MM.1S (cell line): ENCODE measurements at regions not wholly inside any gene's neighbourhood (a gene's known extent, or its start where the extent isn't known, plus 50 kb on each side); places are given as distances from the start of the nearest gene placed in this dataset.
"Not testable (repeated sequence)": the region's sequence is repeated elsewhere in the genome, so short reads cannot be mapped to it uniquely, and the experiment has no call there.

Experiments
- DNase-seq: peaks from one replicate; pipeline ENCODE4 v3.0.0-alpha.2; 2015
- H2AFZ ChIP-seq: fragments of 300-600 bp; sonication (generic); 2 replicates; pipeline ENCODE4 v1.6.0; 2016; ENCODE audit warnings: antibody characterized with exemption, low read length
- H3F3A ChIP-seq: fragments of 300-600 bp; sonication (generic); 2 replicates; pipeline ENCODE4 v1.6.1; 2016; ENCODE audit warnings: mild to moderate bottlenecking, antibody characterized with exemption, low read length, moderate library complexity, mixed read lengths; ENCODE audit not compliant: insufficient read depth
- H3K27ac ChIP-seq: fragments of 300-600 bp; sonication (generic); 2 replicates; pipeline ENCODE4 v1.5.1; 2016; ENCODE audit warnings: mild to moderate bottlenecking, low read length
- H3K27me3 ChIP-seq: fragments of 300-600 bp; sonication (generic); replicated peaks from 2 replicates; pipeline ENCODE4 v1.6.0; 2016; ENCODE audit warnings: low read length; ENCODE audit not compliant: insufficient read depth
- H3K36me3 ChIP-seq: fragments of 300-600 bp; sonication (generic); replicated peaks from 2 replicates; pipeline ENCODE4 v1.6.1; 2016; ENCODE audit warnings: mild to moderate bottlenecking, low read length, mixed read lengths; ENCODE audit not compliant: insufficient read depth
- H3K4me1 ChIP-seq: fragments of 300-600 bp; sonication (generic); 2 replicates; pipeline ENCODE4 v1.6.1; 2016; ENCODE audit warnings: low read length, mixed read lengths
- H3K4me2 ChIP-seq: fragments of 300-600 bp; sonication (generic); 2 replicates; pipeline ENCODE4 v1.6.0; 2016; ENCODE audit warnings: low read depth, low read length
- H3K4me3 ChIP-seq: fragments of 300-600 bp; sonication (generic); 2 replicates; pipeline ENCODE4 v1.5.1; 2016; ENCODE audit warnings: low read length, mixed read lengths
- H3K79me2 ChIP-seq: fragments of 300-600 bp; sonication (generic); 2 replicates; pipeline ENCODE4 v1.6.1; 2016; ENCODE audit warnings: mixed run types, low read length, mixed read lengths
- H3K9ac ChIP-seq: fragments of 300-600 bp; sonication (generic); 2 replicates; pipeline ENCODE4 v1.6.1; 2016; ENCODE audit warnings: low read length, mixed read lengths
- H3K9me2 ChIP-seq: fragments of 300-600 bp; sonication (generic); replicated peaks from 2 replicates; pipeline ENCODE4 v1.6.1; 2016; ENCODE audit warnings: mild to moderate bottlenecking, low read length, mixed read lengths; ENCODE audit not compliant: insufficient read depth
- H3K9me3 ChIP-seq: fragments of 300-600 bp; sonication (generic); replicated peaks from 2 replicates; pipeline ENCODE4 v1.6.1; 2016; ENCODE audit warnings: mild to moderate bottlenecking, low read length, mixed read lengths; ENCODE audit not compliant: insufficient read depth
- H4K20me1 ChIP-seq: fragments of 300-600 bp; sonication (generic); 2 replicates; pipeline ENCODE4 v1.6.1; 2016; ENCODE audit warnings: mild to moderate bottlenecking, low read length, moderate library complexity, mixed read lengths; ENCODE audit not compliant: insufficient read depth
- EZH2 ChIP-seq: fragments of 300-600 bp; sonication (generic); optimal IDR thresholded peaks from 2 replicates; pipeline ENCODE3; 2017; ENCODE audit warnings: low read depth, mild to moderate bottlenecking, antibody characterized with exemption, low read length, mixed read lengths
- EZH2phosphoT487 ChIP-seq: fragments of 300-600 bp; sonication (generic); IDR thresholded peaks from 2 replicates; pipeline ENCODE4 v1.6.1; 2018; ENCODE audit warnings: antibody characterized with exemption, low read length
- TF ChIP-seq, protein P1 (sequence below): fragments of 300-600 bp; sonication (generic); IDR thresholded peaks from 2 replicates; pipeline ENCODE4 v1.5.1; 2016; ENCODE audit warnings: antibody characterized with exemption, low read length, mixed read lengths

- H3K4me3 ChIP-seq: no peak overlapping the region
- H3K27ac ChIP-seq: no peak overlapping the region
- no peak overlapping the region for H2AFZ ChIP-seq
- H3K36me3 ChIP-seq: no peaks in the 10 kb centered on the region
- H3F3A ChIP-seq: no peaks in the 10 kb centered on the region
- no peaks in the 10 kb centered on the region for H3K4me1 ChIP-seq
- no peaks in the 10 kb centered on the region for H3K27me3 ChIP-seq
- H3K4me2 ChIP-seq: no peak overlapping the region
- no peaks in the 10 kb centered on the region for H3K9me2 ChIP-seq
- no peak for DNase-seq
- no peaks in the 10 kb centered on the region for H4K20me1 ChIP-seq
- no peaks in the 10 kb centered on the region for H3K79me2 ChIP-seq
- H3K9ac ChIP-seq: no peak overlapping the region
- TF ChIP-seq, protein P1, sequence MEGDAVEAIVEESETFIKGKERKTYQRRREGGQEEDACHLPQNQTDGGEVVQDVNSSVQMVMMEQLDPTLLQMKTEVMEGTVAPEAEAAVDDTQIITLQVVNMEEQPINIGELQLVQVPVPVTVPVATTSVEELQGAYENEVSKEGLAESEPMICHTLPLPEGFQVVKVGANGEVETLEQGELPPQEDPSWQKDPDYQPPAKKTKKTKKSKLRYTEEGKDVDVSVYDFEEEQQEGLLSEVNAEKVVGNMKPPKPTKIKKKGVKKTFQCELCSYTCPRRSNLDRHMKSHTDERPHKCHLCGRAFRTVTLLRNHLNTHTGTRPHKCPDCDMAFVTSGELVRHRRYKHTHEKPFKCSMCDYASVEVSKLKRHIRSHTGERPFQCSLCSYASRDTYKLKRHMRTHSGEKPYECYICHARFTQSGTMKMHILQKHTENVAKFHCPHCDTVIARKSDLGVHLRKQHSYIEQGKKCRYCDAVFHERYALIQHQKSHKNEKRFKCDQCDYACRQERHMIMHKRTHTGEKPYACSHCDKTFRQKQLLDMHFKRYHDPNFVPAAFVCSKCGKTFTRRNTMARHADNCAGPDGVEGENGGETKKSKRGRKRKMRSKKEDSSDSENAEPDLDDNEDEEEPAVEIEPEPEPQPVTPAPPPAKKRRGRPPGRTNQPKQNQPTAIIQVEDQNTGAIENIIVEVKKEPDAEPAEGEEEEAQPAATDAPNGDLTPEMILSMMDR: no peak
- TF ChIP-seq EZH2phosphoT487 (no peak), EZH2 (no peak)
- no peaks in the 10 kb centered on the region for H3K9me3 ChIP-seq
Observed at GRCh38 chr11:89583580-89583979, 92.4 kb upstream of the NOX4 start.

DNA sequence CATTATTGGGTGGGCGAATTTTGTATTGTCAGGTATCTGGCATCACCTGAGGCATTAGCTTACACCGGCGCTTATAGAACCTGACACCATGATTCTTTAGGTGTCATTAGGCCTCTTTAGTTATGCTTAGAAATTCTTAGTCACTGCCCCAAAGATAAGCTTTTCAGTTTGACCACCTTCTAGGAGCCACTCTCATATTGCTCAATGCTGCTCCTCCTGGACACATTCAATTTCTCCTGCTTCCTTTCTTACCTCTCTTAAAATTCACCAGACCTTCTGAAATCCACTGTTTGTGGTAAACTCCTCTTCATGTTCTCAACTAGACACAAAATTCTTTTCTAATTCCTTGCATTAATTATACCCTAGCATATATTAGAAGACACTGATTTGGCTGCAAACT is 93.9 kb upstream of the NOX4 start:
- not testable (repeated sequence) for H3K9me3 ChIP-seq, H3K27ac ChIP-seq, H3K9ac ChIP-seq, H2AFZ ChIP-seq, H3K36me3 ChIP-seq, H3K4me2 ChIP-seq, H3K9me2 ChIP-seq, H3K79me2 ChIP-seq, DNase-seq, H3K4me3 ChIP-seq, H4K20me1 ChIP-seq, H3K4me1 ChIP-seq, H3F3A ChIP-seq, H3K27me3 ChIP-seq

GRCh38 chr11:89585471-89585870 is 94.3 kb upstream of the NOX4 start:
- H3K27me3 ChIP-seq, H3K9me3 ChIP-seq, DNase-seq, H2AFZ ChIP-seq, H3K9ac ChIP-seq, H3K4me1 ChIP-seq, H4K20me1 ChIP-seq, H3K4me2 ChIP-seq, H3F3A ChIP-seq, H3K36me3 ChIP-seq, H3K79me2 ChIP-seq, H3K27ac ChIP-seq, H3K9me2 ChIP-seq, H3K4me3 ChIP-seq: not testable (repeated sequence)

- not testable (repeated sequence) for H2AFZ ChIP-seq, H3K36me3 ChIP-seq, H3K27me3 ChIP-seq, H4K20me1 ChIP-seq, H3K4me1 ChIP-seq, H3K4me2 ChIP-seq, DNase-seq, H3K79me2 ChIP-seq, H3K4me3 ChIP-seq, H3K27ac ChIP-seq, H3K9me2 ChIP-seq, H3F3A ChIP-seq, H3K9me3 ChIP-seq, H3K9ac ChIP-seq
Observed at GRCh38 chr11:89589413-89589812, 98.2 kb upstream of the NOX4 start.

GRCh38 chr11:89590008-89590632 is 98.9 kb upstream of the NOX4 start:
- not testable (repeated sequence) for H3K27me3 ChIP-seq, H3K4me1 ChIP-seq, H2AFZ ChIP-seq, H3K79me2 ChIP-seq, H4K20me1 ChIP-seq, H3K4me2 ChIP-seq, H3K4me3 ChIP-seq, H3K9me2 ChIP-seq, H3K9ac ChIP-seq, H3K36me3 ChIP-seq, H3K9me3 ChIP-seq, DNase-seq, H3F3A ChIP-seq, H3K27ac ChIP-seq

DNA sequence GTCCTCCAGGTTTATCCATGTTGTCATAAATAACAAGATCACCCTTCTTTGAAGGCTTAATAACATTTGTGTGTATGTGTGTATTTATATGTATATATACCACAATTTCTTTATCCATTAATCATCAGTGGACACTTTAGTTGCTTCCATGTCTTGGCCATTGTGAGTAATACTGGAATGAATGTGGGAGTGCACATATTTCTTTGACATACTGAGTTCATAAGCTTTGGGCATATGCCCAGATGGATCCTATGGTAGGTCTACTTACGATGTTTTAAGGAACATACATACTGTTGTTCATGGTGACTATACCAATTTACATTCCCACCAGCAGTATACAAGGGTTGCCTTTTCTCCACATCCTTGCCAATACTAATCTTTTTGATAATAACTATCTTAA is 108.8 kb upstream of the TRIM77 start:
- not testable (repeated sequence) for H4K20me1 ChIP-seq, H3K79me2 ChIP-seq, H3K27ac ChIP-seq, H3K4me3 ChIP-seq, H3K36me3 ChIP-seq, H3K4me2 ChIP-seq, H3K27me3 ChIP-seq, H2AFZ ChIP-seq, H3K9me3 ChIP-seq, H3K4me1 ChIP-seq, DNase-seq, H3F3A ChIP-seq, H3K9ac ChIP-seq, H3K9me2 ChIP-seq
